SK-MEL-5 (cell line): ENCODE measurements at regions not wholly inside any gene's neighbourhood (a gene's known extent, or its start where the extent isn't known, plus 50 kb on each side); places are given as distances from the start of the nearest gene placed in this dataset.
"Not testable (repeated sequence)": the region's sequence is repeated elsewhere in the genome, so short reads cannot be mapped to it uniquely, and the experiment has no call there.

Experiments
- DNase-seq: peaks from one replicate; pipeline ENCODE4 v3.0.0-alpha.2; 2016; ENCODE audit warnings: low read depth, low spot score
- in situ Hi-C: cut with HindIII; loops from 2 replicates; pipeline ENCODE4 v1.10.0; 2016; ENCODE audit warnings: low sequenced_read_pairs, high pct_unique_total_duplicates, low pct_unique_long_range_greater_than_20kb

GRCh38 chr10:94155722-94156271 lies 162.1 kb downstream of the PLCE1 start:
- in situ Hi-C loops: no loop called here
- no peak for DNase-seq

DNA sequence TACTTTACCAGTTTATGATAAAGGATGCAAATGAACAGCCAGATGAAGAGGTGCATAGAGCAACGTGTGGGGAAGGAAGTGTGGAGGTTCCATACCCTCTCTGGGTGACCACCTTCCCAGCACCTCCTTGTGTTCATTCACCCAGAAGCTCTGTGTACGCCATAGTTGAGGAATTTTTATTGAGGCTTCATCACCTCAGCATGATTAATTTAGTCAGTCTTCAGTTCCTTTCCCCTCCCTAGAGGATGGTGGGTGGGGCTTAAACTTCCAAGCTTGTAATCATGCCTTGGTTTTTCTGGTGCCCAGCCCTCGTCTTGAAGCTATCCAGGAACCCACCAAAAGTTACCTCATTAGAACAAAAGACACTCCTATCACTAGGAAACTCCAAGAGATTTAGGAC lies 162.7 kb downstream of the PLCE1 start:
- in situ Hi-C loops: no loop called here
- DNase-seq: no peak

DNA sequence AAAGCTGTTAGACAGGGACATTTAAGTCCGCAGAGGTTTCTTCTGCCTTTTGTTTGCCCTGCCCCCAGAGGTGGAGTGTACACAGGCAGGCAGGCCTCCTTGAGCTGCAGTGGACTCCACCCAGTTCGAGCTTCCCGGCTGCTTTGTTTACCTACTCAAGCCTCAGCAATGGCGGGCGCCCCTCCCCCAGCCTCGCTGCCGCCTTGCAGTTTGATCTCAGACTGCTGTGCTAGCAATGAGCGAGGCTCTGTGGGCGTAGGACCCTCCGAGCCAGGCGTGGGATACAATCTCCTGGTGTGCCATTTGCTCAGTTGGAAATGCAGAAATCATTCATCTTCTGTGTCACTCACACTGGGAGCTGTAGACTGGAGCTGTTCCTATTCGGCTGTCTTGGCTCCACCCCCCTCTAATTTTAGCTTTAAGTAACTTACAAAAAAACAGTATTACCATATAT lies 171.5 kb downstream of the PLCE1 start:
- in situ Hi-C loops: not testable (repeated sequence)
- peak; percentile 17 for DNase-seq

DNA sequence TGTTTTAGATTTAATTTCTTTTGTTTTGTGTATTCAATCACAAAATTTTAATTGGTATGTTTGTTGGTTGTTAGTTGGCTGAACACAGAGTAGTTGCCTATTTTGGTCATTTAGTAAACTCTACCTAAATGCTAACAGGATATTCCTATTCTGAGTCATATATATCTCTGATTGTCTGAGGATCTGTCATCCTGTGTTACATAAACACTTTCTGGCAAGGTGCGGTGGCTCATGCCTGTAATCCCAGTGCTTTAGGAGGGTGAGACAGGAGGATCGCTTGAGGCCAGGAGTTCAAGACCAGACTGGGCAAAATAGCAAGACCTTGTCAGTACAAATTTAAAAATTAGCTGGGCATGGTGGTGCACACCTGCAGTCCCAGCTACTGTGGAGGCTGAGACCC lies 178.6 kb downstream of the PLCE1 start:
- in situ Hi-C loops: no loop called here
- DNase-seq: no peak

- in situ Hi-C loops: no loop called here
- DNase-seq: no peak
These were observed 179.9 kb downstream of the PLCE1 start for GRCh38 chr10:94173594-94173993.

DNA sequence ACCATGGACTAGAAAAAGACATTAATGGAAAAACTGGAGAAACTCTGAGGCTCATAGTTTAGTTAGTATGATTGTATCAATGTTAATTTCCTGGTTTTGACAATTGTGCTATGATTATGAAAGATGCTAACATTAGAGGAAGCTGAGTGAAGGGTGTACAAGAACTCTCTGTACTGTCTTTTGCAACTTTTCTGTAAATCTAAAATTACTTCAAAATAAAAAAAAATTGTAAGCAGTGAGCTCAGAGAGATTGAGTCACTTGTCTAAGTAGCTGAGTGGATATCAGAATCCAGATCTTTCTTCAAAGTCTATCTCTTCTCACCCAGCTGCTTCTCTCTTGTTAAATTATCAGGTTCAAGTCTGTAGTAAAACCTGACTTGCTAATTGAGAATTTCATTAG lies 181.1 kb downstream of the PLCE1 start:
- no peak for DNase-seq

GRCh38 chr10:94178475-94179253 lies 184.1 kb downstream of the NOC3L start:
- in situ Hi-C loops: no loop called here
- no peak for DNase-seq

More for the DNA sequence above, 181.1 kb downstream of the PLCE1 start:
- in situ Hi-C loops: no loop called here

GRCh38 chr10:94180576-94180975 lies 182.2 kb downstream of the NOC3L start:
- no peak for DNase-seq
- in situ Hi-C loops: no loop called here

DNA sequence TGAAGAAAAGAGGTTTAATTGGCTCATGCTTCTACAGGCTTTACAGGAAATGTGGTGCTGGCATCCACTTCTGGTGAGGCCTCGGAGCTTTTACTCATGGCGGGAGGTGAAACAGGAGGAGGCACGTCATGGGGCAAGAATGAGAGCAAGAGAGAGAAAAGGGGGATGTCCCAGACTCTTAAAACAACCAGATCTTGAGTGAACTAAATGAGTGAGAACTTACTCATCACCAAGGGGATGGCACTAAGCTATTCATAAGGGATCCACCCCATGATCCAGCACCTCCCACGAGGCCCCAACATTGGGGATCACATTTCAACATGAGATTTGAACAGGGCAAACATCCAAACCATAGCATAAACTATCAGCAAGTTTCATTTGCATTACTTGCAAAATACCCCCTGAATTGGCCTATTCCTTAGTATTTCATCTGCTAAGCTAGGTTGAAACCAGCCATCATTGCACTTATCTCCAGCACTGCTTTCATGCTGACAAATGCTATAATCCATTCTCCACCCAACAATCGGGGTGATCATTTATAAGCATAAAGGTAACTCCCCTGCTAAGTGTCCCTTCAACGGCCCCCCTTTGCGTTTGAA lies 179.0 kb downstream of the NOC3L start:
- DNase-seq: no peak
- in situ Hi-C loops: no loop called here

GRCh38 chr10:94186722-94187121 lies 176.0 kb downstream of the NOC3L start:
- DNase-seq: no peak
- in situ Hi-C loops: no loop called here

DNA sequence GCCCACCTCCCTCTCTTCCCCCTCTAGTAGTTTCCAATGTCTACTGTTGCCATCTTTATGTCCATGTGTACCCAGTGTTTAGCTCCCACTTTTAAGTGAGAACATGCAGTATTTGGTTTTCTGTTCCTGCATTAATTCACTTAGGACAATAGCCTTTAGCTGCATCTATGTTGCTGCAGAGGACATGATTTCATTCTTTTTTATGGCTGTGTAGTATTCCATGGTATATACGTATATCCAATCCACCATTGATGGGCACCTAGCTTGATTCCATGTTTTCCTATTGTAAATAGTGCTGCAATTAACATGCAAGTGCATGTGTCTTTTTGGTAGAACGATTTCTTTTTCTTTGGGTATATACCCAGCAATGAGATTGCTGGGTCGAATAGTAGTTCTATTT lies 170.4 kb downstream of the NOC3L start:
- in situ Hi-C loops: no loop called here

DNA sequence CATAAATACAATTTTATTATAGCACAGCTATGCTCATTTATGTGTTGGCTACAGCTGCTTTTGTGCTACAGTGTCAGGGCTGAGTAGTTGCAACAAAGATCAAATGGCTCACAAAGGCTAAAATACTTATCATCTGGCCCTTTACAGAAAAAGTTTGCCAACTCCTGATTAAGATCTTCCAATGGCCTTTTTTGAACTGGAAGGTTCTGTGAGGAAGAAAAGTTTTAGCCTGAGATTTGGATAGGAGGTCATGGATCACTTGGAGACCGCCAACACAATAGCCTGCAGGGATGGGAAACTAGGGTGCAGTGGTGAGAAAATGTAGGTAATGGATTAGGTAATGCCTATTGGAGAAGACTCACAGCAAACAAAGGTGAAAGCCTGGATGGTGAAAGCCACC lies 169.8 kb downstream of the NOC3L start:
- no peak for DNase-seq
- in situ Hi-C loops: no loop called here

More for the DNA sequence above, 170.4 kb downstream of the NOC3L start:
- DNase-seq: no peak

DNA sequence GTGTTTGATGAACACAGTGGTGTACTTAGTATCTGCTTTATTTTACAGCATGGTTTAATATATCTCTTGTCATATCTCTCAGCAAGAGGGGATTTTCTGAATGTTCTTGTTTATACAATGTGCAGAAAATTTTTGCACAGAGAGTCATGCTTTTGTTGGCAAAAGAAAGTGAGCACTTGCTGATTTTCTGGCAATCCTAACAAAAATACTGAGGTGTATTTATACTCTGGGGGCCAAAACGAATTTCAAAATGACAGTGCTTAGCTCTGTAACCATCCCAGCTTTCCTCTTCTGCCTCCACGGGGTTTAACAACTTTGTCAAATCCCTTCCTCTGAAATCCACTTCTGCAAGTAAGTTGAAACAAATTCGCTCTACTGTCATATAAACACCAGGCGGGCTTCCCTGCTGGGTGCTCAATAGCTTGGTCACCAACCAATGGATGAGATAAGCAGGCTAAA lies 169.2 kb downstream of the NOC3L start:
- in situ Hi-C loops: no loop called here
- no peak for DNase-seq

- in situ Hi-C loops: no loop called here
- DNase-seq: peak; percentile 6
These were observed 168.5 kb downstream of the NOC3L start for GRCh38 chr10:94194256-94194655.

GRCh38 chr10:94197241-94197640 lies 165.5 kb downstream of the NOC3L start:
- no peak for DNase-seq
- in situ Hi-C loops: no loop called here

DNA sequence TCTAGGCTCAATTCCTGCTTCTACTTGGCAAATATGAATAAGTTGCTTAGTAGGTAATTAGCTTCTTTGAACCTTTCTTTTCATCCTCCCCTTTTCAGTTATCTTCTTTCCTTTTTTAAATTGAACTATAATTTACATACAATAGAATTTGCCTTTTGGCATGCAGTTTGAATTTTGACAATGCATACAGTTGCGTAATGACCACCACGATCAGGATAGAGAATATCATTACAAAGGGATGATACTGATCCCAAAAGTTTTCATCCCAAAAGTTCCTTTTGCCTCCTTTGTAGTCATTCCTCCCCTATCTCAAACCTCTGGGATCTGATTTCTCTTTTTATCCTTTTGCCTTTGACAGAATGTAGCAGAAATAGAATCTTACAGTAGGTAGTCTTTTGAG lies 164.4 kb downstream of the NOC3L start:
- in situ Hi-C loops: no loop called here
- no peak for DNase-seq

- DNase-seq: no peak
These were observed 163.2 kb downstream of the NOC3L start for GRCh38 chr10:94199565-94199964.

DNA sequence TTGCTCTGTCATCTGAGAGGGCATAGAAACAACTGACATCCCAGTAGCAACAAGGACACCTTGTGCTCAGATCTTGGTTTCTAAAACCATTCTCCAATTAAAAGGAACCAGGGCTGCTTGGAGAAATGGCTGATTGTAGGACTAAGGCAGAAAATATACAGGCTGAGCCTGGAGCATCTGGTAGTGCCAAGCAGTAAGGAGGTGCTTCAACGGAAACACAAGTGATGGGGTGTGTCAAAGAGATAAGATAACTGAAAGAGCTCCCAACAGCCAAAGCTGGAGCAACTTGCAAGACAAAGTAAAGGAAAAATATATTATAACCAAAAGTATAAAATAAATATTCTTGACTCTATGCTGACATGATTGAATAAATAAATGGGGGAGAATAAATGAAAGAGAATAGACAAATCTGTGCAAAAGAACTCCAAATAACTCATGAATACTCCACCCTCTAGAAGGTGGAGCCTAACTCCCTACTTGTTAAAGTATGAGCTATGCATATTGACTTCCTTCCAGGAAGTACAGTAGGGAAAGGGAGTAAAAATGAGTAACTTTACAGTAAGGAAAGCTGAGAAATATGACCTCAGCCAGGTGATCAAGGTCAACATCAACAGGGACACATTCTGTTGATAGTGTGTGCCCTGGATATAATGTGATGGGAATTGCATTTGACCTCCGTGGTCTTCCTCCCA lies 162.4 kb downstream of the NOC3L start:
- DNase-seq: no peak
- in situ Hi-C loops: no loop called here

More at GRCh38 chr10:94199565-94199964, 163.2 kb downstream of the NOC3L start:
- in situ Hi-C loops: no loop called here
